GM18868 (cell line): ENCODE measurements at regions not wholly inside any gene's neighbourhood (a gene's known extent, or its start where the extent isn't known, plus 50 kb on each side); places are given as distances from the start of the nearest gene placed in this dataset.
"Not testable (repeated sequence)": the region's sequence is repeated elsewhere in the genome, so short reads cannot be mapped to it uniquely, and the experiment has no call there.

Experiments used
- ATAC-seq: cut with Tn5 transposase; IDR thresholded peaks from one replicate; pipeline ENCODE4 v1.9.1; 2021; ENCODE audit warnings: mild to moderate bottlenecking, moderate library complexity; ENCODE audit not compliant: unreplicated experiment

DNA sequence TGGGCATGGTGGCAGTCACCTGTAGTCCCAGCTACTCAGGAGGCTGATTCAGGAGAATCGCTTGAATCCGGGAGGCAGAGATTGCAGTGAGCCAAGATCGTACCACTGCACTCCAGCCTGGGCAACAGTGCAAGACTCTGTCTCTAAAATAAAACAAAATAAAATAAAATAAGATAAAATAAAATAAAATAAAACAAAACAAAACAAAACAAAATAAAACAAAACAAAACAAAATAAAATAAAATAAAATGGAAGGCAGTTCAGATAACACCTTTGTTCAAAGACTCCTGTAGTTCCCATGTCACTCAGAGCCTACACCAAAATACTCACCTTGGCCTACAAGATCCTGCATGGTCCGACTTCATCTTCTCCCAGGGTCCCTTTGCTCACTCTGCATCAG, 61.3 kb downstream of the SYF2 start:
- not testable (repeated sequence) for ATAC-seq

DNA sequence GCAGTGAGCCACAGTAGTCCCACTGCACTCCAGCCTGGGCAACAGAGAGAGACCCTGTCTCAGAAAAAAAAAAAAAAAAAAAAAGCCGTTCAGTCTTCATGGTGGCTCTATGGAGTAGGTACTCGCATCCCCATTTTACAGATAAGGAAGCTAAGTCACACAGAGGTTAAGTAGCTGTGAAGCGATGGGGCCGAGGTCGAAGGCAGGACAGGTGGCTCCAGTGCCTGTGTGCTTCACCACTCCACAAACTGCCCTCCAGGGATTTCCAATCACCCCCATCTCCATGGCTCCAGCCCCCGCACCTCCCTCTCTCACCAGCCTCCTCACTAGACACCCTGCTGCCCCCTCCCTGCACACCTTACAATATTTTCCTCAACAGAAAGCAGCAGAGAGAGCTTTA, 61.9 kb downstream of the SYF2 start:
- no peak for ATAC-seq

DNA sequence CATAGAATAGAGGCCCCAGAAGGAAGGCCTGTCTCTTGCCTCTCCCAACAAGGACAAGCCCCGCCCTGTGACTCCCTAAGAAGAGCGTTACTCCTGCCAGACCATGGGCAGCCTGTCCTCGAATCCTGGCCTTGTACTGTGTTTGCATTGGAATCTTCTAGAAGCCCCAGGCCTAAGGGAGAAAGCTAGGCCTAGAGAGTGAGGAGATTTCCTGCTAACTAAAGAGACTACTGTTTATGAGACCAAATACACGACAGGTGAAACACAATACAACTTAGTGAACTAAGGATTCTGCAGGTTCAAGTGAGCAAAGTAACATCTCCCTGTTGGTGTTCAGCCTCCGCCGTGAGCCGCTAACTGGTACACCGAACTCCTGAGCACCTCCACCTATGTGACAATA, 62.7 kb downstream of the SYF2 start:
- no peak for ATAC-seq

DNA sequence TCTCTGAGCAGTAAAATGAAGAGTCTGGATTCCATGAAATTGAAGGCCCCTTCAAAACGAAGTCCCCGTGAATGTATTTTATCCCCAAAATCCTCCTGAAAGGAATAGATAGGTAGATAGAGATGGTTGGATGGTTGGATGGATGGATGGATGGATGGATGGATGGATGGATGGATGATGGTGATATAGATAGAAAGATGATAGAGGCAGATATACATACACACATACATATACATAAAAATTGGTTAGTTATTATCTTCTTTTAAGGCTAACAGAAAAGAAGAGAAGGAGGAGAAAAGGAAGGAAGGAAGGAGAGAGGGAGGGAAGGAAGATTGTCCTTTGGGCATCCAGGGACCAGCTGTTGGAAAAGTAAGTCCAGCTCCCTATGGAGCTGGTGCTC, 63.1 kb downstream of the SYF2 start:
- ATAC-seq, result no peak

DNA sequence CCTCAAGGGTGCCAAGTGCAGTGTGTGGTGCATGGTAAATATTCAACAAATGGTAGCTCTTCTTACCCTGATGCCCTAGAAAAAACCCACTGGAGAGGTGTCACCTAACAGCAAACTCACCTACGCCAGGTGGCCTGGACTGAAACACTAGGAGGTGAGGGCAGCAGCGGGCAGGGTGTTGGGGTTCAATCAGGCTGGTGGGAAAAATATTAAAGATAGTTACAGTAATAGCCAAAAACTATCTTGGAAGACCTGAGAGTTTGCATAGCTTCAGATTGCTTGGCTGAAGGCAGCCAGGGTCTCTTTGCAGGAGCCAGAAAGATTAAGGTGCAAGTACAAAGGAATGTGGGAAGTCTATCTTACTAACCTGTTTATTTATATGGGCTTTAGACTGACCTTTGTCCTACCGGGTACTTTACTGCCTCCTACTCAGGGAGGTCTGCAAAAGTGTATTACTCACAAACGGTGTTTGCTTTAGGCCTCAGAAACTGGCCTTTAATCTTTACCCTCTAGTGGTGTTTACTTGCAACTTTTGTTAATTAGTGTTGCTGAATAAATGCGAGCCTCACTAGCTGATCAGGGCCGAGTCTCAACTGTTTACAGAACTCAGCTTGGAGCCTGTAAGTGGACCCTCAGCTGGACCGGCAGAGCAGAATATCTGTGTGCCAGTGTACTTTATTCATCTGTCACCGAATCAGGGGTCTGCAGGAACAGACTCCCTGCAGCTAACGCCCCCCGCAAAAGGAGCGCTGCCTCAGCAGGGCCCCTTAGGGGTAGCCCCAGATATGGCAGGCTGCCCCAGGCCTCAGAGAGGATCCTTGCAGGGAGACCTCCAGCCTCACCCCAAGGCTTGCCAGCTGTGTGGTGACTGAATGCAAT, 63.9 kb downstream of the SYF2 start:
- ATAC-seq, result no peak

DNA sequence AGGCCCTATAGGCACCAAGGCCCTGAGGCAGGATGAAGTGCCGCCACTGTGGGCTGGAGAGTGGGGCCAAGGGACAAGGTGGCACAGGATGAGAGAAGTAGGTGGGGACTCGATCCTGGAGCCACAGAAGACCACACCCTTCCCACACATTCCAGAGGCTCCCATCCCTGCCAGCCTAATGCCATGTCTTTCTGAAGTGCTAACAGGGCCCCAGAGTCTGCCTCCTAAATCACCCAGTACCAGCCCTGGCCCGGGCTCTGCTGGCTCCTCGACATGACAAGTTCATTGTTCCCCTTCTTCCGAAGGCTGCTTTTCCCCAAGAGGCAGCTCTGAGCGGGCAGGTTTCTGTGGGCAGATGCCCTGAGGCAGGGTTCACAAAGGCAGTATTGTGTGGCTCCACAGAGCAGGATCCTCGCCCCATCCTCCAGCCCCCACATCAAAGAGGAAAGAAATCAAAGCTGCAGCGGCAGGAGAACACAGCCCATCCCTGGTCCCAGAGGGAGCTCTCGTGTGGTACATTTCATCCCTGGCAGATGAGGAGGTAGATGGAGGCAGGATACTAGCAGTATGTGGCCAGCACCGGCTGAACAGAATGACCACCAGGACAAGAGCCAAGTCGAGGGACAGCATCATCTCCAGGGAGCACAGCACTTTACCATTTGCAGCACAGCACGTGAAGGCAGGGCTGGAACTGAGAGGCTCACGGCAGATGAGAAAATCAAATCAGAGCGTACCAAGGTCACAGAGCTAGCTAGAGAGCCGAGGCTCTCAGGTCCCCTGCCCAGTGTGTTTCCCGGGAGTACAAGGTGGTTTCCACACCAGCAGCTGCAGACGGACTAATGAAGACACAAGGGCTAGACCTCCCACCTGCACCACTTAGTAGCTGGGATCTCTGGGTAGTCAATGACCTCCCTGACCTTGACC, 64.8 kb downstream of the SYF2 start:
- no peak for ATAC-seq

DNA sequence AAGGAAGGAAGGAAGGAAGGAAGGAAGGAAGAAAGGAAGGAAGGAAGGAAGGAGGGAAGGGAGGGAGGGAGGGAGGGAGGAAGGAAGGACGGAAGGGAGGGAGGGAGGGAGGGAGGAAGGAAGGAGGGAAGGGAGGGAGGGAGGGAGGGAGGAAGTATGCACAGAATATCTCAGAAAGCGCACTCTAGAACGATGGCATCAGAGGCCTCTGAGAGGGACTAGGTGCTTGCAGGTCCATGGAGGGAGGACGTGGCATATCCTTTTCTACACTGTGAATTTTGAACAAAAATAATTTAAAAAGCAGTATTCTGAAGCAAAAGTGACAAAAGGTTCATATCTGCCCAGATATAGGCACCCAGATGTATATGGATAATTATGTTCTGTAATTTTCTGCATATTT, 65.5 kb downstream of the SYF2 start:
- no peak for ATAC-seq

DNA sequence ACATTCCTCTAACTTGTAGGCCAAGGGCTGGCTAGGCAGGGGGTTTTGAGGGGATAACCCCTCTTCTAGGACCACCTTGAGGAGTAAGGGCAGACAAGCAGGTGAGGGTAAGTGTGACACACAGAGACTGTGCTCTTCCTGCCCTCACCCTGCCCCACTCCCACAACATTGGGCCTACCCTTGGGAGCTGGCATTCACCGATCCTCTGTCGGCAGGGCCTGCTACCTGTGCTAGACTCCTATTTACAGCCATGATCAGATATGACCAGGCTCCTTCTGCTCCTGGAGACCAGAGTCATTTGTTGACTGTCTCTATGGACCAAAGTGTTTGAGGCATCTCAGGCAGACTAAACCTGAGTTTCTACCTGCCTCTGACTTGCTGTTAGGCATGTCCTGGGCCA, 68.3 kb downstream of the SYF2 start:
- no peak for ATAC-seq

DNA sequence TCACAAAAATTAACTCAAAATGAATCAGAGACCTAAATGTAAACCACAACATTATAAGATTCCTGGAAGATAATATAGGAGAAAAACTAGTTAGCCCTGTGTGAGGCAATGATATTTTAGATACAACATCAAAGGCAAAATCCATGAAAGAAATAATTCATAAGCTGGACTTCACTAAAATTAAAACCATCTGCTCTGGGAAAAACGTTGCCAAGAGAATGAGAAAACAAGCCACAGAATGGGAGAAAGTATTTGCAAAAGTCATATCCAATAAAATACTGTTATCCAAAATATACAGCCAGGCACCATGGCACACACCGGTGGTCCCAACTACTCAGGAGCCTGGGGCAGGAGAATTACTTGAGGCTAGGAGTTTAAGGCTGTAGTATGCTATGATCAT, 70.3 kb downstream of the SYF2 start:
- ATAC-seq, result no peak

DNA sequence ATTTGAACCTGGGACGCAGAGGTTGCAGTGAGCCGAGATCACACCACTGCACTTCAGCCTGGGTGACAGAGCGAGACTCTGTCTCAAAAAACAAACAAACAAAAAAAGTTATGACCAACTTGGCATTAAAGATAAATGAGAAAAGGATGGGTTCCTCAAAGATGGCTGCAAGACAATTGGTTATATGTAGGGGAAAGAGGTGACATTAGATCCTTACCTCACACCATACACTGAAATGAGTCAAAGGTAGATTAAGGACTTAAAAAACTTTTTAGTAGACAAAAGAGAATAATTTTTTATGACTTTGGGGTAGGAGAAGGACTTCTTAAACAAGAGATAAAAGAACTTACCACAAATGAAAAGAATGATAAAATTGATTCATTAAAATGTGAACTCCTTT, 74.5 kb downstream of the SYF2 start:
- no peak for ATAC-seq

DNA sequence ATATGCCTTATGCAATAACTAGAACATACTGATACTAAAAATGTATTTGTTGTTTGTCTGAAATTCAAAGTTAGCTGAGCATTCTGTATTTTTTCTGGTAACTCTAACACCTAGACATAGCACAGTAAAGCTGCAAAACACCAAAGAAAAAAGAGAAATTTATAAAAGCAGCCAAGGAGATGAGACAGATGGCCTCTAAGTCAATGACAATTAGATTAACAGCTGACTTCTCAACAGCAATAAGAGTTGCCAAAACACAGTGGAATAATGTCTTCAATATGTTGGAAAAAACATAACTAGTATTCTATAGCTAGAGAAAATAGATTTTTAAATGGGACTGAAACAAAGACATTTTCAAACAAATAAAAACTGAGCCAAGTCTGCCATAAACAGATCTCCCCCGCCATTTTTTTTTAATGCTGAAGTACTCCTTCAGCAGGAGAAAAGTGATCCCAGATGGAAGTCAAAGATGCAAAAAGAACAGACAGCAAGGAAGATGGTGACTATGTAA, 81.3 kb downstream of the SYF2 start:
- ATAC-seq, result no peak

DNA sequence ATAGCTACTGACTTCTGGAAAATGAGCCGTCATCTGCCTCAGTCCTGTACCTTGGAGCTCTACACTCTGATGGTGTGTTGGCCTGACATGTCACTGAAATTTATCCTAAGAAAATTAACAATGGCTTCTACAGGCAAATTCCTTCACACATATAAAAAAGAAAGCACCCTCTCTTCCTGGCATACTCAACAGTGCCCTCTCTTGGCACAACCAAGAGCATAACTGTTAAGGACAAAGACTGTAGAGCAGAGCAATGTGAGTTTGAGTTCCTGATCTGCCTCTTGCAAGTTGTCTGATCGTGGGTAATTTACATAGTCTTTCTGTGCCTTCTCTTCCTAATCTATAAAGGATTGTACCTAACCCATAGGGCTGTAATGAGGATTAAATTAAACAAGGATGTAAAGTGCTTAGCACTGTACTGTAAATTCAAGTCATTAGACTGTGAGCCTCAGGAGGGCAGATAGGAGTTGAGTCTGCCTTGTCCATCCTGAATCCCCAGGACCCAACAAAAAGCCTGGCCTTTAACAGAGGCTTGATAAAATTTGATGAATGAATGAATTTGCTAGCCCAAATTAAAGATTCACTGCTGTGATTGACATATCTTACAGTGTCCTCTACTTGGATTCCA, 83.5 kb downstream of the SYF2 start:
- ATAC-seq, result no peak

DNA sequence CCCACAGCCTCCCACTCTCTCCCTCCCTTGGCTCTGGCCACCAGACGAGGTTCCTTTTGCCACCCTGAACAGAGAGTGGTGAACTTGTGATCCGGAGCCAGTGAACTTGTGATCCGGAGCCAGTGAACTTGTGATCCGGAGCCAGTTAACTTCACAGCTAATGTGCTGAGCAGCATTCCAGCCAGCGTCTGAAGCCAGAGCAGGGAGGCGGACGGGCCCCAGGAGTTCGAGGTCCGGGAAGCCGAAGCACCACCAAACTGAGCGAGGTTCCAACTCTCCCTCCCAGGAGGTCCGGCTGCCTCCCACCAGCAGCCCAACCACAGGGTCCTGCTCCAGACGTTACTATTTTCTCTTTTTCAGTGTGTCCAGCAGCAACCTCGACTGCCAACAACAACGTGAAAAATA, 85.8 kb downstream of the SYF2 start:
- ATAC-seq, result no peak

DNA sequence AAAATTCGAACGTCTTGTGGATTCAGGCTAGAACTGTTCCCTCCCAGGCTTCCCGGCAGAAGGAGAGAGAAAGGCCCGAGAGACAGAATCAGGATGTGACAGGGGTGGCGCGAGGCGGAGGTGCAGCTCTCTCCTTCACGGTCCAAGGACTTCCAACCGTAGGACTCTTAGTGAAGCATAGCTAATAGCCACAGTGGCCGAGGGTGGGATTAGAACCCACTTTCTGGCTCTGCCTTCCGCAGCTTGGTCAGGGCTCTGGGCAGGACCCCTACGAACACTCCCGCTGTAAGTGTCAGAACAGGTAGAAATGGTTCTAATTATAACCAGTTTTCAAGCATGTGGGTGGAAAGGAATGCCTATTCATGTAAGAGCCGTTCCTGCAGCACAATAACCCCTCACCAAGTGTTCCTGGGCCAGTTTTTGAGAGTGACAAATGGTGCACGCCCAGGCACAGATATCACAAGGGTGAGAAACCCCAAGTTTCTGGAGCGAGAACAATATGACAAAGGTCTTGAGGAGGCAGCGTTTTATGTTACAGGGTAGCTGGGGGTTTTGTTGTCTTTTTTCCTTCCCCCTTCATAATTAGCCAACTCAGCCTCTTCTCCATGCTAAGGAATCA, 86.4 kb downstream of the SYF2 start:
- ATAC-seq, result no peak

DNA sequence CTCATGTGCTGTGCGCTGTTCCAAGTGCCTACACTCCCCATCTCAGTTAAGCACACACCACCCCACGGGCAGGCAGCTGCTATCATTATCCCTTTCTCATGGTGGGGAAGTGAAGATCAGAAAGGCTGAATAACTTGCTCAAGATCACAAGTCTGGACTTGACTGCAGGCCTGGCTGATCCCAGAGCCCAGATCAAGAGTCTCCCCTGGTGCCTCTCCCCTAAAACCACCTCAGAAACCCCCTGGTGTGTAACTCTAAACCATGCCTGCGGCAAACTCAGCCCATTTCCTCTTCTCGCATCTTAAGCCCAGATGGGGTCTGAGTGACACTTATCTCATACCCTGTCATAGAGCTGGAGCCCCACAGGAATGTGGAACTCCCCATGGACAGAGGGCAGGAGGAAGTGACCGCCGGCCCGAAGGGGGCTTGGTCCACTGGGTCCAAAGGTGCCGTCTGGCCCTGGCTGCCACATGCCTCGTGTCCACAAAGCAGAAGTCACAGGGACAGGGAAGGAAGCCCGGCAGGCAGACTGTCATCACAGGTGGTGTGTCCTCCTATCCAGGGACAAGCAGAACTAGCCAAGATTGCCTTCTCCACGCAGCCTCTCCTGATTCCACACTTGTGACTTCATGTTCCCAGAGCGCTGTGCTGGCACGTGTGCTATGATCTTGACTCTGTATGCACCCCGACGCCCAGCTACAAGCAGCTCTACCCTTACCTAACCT, 92.1 kb downstream of the SYF2 start:
- ATAC-seq, result peak; percentile 90

DNA sequence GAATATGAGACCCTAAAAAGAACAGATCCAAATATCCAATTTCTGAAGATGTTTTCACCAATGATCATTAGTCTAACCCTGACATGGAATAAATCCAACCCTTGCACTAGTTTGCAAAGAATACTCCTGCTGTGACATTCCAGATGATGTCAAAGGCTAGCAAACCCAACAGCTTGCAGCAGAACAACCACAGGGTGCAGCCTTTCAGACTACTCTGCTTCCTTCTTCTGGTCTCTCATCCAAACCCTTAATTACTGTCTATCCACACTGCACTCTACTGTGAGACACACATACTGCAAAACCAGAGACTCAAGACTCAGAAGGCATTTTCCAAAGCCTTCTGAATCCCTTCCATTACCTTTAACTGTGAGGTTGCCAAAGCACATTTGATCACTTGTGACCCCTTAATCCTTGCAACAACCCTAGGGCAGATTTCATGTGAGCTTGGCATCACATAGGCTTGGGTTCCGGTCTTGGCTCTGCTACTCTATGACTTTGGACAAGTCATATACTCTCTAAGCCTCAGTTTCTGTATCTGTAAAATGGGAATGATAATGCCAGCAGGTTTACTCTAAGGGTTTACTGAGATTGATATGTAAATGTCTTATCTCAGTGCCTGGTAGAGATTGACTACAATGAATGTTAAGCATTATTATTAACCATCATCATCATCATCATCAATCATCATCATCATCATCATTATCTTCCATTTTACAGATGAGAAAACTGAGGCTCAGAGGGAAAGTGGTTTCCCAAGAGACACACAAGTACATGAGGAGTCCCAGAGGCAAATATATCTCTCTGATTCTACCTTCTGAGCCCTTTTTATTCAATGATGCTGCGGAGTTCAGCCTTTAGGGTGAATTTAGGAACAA, 94.5 kb downstream of the SYF2 start:
- ATAC-seq, result no peak

DNA sequence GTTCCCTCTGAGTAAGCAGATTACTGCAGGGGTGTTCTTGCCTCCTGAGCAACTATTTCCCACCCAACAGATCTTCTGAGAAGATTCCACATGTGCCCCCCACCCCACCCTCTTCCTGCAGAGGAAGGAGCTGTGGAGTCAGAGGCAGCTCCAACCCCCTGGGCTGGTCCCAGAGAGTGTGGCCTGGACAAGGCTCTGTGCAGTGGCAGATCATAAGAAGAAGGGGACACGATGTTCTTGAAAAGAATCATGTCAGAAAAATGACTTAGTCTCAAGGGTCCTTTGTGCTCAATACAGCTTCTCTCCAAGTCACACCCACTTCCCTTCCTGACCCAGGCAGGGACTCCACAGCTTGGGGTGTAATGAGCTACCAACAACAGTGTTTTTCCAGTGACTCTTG, 95.2 kb downstream of the SYF2 start:
- no peak for ATAC-seq

DNA sequence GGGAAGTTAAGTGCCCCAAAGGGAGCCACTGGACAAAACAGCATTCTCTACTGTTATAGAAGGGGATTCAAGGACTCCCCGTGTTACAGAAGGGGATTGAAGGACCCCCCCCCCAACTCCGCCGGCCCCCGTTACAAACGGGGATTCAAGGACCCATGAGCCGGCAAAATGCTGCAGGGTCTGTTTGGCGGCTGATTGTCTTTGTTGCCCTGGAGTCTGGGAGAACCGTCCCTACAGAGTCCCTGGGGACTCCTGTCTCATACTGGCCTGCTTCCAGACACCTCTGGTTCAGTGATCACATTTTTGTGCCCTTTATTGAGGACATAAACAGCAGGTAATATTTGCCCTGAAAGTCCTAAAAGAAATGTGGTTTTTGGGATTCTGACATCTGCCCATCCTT, 96.4 kb downstream of the SYF2 start:
- no peak for ATAC-seq

DNA sequence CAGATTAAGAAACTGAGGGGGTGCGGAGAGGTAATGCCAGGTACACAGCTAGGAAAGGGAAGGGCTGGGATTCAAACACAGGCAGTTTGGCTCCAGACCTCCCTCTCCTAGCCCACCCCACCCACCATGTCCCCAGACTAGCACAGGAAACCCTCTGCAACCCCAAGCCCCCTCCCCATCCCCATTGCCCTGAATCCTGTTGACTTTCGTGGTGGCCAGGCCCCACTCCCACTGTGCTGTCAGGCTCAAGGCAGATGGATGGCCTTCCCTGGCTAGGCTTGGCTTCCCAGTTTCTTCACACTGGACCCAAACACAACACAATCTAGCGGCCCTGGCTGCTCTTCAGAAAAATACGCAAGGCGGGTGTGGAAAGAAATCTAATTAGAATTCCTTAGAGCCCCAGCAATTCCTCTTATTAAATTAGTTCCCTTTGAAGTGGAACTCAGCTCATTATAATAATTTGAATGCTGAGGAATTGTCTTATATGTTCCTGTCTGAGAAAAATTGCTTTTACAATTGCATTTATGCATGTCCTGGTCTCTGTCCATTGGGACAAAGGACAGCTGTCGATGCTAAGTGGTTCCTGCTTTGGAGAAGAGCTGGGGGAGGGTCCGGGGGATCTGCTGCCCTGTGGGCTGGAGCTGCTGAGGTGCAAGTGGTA, 97.4 kb downstream of the SYF2 start:
- no peak for ATAC-seq
